ENCODE measurements at regions not wholly inside any gene's neighbourhood (a gene's known extent, or its start where the extent isn't known, plus 50 kb on each side); places are given as distances from the start of the nearest gene placed in this dataset.

DNA sequence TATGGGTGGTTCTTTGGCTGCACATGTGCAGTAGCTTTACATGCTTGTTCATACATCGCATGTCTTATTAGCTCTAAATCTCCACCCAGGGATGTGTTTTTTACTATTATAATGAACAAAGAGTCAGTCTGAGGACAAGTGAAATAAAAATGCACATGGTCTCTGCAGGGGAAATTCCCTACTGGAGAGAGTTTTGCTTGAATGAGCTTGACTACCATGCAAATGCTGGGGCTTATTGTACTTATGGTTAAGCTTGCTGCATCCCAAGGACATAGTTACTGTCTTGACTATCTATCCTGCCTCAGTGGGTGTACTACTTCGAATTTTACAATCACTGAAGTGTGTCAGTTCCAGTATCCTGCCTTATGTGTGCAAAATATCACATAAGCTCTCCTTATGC, 362.7 kb downstream of the TDRD15 start:
- no peak for DNase-seq (ENCODE audit: low read depth in 4 of 4, low spot score in 1 of 4)

DNA sequence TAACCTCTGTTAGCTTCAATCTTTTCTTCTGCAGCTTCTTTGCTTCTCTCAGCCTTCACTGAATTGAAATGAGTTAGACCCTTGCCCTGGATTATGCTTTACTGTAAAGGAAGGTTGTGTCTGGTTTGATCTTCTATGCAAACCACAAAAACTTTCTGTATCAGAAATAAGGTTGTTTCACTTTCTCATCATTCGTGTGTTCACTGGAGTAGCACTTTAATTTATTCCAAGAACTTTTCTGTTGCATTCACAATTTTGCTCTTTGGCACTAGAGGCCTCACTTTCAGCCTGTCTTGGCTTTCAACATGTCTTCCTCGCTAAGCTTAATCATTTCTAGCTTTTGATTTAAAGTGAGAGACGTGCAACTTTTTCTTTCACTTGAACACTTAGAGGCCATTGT, 365.3 kb downstream of the TDRD15 start:
- DNase-seq (ENCODE audit: low read depth in 4 of 4, low spot score in 1 of 4), result no peak

DNA sequence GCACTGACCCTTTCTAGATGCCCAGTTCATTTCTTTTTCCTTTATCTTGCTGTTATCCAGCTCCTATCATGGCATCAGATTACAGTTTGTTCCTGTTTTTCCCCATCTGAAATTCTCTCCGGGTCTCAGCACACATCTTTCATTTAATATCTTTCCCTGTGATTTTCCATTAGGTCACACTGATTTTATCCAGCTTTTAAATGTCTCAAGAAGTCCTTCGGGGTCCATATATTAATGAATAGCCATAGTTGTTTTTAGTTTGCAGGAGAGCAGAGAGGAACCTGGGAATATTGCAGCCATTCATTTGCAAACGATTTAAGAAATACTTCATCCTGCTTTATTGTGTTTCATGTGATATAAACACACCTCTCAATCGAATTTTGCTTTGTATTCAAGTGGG, 374.2 kb downstream of the TDRD15 start:
- DNase-seq (ENCODE audit: low read depth in 4 of 4, low spot score in 1 of 4), result no peak

DNA sequence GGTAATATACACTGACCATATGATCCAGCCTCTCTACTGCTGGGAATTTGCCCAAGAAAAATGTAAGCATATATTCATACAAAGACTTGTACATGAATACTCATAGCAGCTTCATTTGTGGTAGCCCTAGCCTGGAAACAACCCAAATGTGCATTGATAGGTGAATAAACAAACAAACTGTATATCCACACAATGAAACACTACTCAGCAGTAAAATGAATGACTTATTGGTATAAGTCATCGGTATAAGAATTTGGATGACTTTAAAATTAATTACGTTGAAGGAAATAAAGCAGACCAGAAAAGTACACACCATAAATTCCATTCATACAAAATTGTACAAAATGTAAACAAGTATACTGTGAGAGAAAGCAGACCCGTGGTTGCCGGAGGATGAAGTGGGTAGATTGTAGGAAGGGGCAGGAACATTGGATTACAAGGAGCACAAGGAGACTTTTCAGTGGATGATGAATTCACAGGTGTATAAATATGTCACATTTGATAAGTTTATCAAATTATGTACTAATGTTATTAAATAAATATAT, 376.7 kb downstream of the TDRD15 start:
- DNase-seq (ENCODE audit: low read depth in 4 of 4, low spot score in 1 of 4), result no peak

DNA sequence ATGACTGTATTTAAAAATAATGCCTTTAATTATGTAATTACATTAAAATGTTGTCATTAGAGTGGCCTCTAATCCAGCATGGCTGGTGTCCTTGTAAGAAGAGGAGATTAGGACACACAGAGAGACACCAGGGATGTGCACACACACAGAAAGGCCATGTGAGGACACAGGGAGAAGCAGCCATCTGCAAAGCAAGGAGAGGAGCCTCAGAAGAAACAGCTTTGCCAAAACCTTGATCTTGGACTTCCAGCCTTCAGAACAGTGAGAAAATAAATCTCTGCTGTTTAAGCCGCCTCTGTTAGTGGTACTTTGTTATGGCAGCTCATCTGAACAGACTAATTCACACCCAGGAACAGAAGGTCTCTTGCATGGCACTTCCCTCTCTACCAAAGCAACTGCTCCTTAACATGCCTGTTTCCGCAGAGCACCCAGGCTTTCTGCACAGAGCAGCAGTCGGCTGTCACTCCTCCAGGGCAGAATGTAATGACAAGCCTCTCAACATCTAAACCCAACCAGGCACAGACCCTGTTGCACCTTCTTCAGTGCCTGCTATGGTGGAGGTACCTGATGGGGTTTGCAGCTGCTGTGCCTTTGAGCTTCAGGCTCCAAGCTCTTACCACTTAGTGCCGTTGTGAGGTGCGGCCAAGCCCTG, 377.7 kb downstream of the TDRD15 start:
- no peak for DNase-seq (ENCODE audit: low read depth in 4 of 4, low spot score in 1 of 4)

DNA sequence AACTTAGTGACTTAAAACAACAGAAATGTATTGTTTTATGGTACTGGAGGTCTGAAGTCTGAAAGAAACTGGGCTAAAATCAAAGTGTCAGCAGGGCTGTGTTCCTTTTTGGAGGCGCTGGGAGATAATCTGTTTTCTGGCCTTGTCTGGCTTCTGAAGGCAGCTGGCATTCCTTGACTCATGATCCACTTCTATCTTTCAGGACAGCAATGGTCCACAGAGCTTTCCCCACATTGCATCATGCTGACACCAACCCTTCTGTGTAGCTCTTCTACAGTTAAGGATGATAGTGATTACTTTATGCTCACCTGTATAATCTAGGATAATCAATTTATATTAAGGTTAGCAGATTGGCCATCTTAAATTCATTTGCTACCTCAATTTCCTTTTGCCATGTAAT, 392.1 kb downstream of the TDRD15 start:
- no peak for DNase-seq (ENCODE audit: low read depth in 4 of 4, low spot score in 1 of 4)

DNA sequence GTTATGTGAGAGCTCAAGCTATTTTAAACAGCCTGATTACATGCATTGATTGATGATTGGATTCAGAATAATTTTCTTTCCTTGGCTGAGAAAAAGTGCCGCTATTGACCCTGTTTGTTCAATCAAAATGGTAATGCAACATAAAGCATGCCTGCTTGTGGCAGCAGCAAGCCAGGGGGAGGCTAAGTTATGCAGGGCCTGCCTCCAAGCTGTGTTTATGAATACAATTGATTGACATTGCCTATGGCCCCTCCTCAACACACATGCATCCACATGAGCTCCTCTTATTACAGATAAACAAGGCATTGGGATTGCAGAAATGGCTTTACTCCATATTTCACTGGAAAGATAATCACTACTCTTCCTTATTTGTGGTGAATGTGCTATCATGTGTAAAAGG, 395.6 kb downstream of the TDRD15 start:
- DNase-seq (ENCODE audit: low read depth in 4 of 4, low spot score in 1 of 4), result no peak

DNA sequence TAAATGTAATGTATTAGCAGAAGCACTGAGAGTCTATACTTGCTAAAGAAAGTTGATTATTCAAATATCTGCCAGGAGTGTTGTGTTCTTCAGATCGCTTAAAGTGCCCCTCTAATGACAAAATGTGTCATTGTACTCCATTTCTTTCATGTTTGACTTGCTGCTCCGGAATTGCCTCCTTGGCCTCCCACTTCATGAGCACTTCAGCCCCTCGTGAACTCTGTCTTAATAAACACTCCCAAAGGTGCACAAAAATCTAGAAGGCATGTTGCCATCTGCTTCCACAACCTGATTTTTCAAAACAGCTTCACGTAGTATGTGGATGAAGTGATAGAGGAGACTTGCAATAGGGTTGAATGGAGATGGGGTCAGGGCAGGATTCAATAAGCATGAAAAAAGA, 396.1 kb downstream of the TDRD15 start:
- no peak for DNase-seq (ENCODE audit: low read depth in 4 of 4, low spot score in 1 of 4)

DNA sequence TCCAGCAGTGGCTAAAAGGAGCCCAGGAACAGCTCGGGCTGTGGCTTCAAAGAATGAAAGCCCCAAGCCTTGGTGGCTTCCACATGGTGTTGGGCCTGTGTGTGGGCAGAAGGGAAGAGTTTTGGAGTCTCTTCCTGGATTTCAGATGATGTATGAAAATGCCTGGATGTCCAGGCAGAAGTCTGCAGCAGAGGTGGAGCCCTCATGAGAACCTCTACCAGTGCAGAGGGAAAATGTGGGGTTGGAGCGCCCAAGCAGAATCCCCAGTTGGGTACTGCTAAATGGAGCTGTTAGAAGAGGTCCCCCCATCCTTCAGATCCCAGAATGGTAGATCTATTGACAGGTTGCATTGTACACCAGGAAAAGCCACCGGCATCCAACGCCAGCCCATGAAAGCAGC, 412.1 kb downstream of the TDRD15 start:
- no peak for DNase-seq (ENCODE audit: low read depth in 4 of 4, low spot score in 1 of 4)

DNA sequence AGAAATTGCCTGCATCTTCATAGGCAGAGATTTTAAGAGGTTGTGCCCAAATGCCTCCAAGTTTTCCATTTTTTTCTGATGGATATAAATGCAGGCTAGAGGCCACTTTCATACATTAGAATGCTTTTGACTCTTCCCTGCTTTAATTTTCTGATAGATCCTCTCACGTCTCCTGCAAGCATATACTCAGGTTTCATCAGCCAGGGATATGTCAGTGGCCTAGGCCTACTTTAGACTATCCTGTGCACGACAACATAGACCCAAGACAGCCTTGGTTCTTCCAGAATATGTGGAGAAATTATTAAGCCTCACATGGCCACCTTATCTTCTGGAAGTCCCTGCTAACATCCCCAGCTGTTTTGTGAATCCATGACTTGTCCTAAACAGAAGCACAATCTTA, 415.9 kb downstream of the TDRD15 start:
- no peak for DNase-seq (ENCODE audit: low read depth in 4 of 4, low spot score in 1 of 4)

DNA sequence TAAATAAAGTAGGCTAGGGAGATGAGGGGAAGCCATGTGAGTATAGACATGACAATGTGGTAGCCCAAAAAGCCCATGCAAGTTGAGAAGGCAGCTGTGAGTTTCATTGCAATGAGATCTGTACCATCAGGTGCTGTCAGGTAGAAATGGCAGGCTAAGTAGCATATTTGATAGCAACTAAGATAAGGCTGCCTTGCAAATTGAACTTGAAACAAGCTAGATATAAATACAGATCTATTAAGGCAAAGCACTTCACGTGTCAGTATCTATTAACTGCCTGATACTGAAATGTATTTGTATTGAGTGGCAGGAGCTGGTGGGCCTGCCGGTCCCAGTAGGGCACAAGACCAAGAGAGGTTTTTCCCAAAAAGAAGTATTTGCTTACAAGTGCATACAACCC, 419.9 kb downstream of the TDRD15 start:
- no peak for DNase-seq (ENCODE audit: low read depth in 4 of 4, low spot score in 1 of 4)

DNA sequence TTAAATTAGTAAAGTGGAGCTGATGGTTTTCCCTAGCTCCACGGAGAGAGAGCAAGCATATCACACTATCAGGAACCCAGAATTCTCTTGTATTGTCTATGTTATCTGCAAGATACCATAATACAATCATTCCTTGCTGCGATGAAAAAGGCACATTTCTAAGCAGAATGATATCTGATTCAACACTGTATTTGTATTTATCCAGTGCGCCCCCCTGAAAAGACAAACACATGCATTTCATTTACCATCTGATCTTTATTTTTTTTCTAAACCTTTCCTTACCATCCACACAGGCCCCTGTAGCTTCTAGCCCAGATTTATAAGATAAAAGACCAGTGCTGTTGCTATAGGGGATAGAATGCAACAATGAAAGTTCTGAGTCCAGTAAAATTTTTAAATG, 420.6 kb downstream of the TDRD15 start:
- DNase-seq (ENCODE audit: low read depth in 4 of 4, low spot score in 1 of 4), result no peak

DNA sequence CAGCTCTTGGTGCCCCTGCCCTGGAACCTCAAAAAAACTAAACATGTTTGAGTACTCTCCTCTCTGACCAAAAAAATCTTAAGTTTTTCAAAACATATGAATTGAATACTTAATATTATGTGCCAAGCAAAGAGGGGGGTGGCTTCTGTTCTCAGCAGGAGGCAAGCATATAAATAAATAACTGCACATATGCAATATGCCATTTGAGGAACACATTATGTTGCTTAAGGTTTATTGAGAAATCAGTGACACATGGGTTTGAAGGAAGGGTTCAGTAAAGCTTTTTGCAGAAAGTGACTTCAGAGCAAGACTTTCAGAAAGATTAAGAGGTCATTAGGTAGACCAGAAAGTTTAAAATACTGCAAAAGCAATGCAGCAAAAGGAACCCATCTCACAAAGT, 429.2 kb downstream of the TDRD15 start:
- DNase-seq (ENCODE audit: low read depth in 4 of 4, low spot score in 1 of 4), result no peak

DNA sequence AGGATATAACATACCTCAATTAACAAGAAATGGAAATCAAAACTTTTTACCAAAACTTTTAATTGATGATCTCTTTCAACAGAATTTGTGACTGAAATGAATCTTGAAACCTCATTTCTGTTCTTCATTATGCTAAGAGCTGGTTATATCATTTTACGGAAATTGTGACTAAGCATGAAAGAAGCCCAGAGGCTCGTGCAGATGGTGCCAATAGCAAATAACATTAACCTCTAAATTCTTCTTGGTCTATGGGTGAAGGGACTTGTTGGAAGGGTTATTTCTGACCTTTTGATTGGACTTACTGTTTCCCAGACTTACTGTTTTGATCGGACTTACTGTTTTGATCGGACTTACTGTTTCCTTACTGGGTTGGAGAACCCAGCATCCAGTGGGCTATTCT, 435.6 kb downstream of the TDRD15 start:
- no peak for DNase-seq (ENCODE audit: low read depth in 4 of 4, low spot score in 1 of 4)

DNA sequence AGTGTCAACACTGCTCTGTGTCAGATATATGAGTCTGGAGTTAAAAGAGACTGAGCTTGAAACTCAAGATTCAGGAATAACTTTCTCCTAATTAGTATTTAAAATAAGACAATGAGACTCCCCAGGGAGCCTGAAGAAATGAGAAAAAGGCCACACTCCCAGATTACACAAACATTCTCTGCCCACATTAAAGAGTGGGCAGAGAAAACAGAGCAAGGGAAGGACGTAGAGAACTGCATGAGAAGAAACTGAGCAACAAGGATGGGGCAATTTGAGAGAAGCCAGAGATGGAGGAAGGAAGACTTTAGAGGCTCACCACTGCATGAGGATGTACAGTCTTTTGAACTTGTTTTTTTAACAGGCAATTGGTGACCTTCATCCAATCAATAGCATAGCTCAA, 438.2 kb downstream of the TDRD15 start:
- DNase-seq (ENCODE audit: low read depth in 4 of 4, low spot score in 1 of 4), result no peak

DNA sequence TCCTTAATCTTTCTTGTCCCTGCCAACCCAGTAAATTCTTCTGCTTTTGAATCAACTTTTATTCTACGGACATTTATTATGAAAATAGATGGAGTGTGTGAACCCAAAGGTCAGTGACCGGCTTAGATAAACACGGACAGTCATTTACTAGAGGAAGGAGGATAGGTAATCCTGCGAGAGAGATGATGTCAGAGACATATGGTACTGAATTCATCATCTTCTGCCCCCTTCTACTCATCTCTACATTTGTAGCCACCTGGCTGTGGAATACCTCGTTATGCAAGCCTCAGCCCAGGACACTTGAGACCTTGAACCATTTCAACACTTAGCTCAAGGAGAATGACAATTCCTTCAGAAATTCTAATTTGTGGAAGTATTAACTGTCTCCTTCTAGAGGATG, 443.6 kb downstream of the TDRD15 start:
- no peak for DNase-seq (ENCODE audit: low read depth in 4 of 4, low spot score in 1 of 4)

DNA sequence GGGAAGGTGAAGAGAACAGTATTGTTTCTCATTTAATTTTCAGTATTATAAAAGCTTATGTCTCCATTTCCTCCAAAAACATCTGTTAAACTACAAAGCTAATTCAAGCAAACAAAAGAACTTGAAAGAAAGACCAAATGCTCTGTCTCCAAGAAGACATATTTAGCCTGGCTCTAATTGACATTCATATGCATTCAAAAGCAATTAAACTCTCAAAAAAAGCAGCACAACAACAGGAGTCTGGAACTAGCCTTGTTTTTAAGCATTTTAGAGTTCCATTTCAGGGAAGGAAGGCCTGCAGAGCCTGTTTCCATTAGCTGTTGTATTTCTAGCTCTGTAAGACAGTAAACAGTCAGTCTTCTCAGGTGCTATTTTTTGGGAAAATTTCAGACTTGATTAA, 447.9 kb downstream of the TDRD15 start:
- DNase-seq (ENCODE audit: low read depth in 4 of 4, low spot score in 1 of 4), result no peak

DNA sequence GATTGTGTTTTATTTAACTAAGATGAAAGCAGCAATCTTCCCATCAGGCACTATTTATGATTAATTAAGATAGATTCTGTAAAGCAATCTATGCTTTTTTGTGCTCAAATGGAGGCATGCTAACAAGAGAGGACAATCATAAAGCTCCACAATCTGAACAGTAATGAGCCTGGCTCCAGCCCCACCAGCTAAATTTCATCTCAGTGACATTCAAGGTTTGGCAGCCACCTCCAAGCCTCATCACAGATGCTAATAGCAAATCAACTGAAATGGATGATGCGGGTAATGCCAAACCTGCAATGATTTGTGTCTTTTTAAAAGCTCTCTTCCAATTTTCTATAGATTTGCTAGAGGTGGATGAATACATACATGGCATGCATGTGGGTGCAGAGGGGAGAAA, 456.6 kb downstream of the TDRD15 start:
- no peak for DNase-seq (ENCODE audit: low read depth in 4 of 4, low spot score in 1 of 4)

DNA sequence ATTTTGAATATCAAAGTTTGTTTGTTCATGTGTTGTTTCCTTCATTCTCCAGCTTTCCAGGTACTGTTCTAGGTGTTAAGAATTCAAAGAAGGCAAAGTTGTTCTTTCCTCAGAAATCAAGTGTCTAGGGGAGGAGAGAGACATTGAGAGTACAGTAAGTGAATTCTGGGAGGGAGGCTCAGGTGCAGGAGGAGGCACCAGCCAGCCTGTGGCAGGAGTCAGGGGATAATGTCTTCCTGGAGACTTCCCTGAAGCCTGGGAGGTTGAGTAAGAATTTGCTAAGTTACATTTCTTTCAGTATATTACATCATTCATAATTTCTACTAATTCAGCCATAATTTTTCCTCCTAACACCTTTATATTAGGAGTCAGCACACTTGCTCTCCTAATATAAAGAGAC, 462.1 kb downstream of the TDRD15 start:
- no peak for DNase-seq (ENCODE audit: low read depth in 4 of 4, low spot score in 1 of 4)

DNA sequence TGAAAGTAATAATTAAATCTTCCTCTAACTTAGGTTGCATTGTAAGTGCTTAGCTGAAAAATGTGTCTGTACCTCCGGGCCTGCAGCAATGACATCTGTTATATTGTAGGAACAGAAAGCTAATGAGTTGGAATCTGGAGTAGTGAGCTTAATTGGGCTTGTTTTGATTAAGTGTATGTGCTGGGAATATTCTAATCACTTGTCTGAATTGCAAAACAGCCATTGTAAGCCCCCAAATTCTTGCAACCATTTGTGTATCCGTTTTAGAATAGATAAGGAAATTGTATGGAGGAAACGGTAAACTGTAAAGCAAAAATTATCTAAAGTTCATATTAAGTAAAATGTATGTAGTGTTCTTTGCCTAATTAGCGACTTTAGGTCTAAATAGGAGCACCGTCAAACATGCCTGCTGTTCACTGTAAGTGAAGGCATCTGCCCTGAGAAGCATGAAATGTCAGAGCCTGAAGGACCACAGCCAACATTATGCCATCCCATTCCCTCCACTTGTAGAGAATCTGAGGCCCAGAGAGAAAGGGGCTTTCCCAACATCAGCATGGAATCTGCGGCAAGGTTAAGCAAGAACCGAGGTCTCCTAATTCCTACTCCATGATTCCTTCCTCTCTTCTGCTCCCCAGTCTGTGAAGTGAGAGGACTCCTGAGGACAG, 466.4 kb downstream of the TDRD15 start:
- DNase-seq (ENCODE audit: low read depth in 4 of 4, low spot score in 1 of 4), result no peak

DNA sequence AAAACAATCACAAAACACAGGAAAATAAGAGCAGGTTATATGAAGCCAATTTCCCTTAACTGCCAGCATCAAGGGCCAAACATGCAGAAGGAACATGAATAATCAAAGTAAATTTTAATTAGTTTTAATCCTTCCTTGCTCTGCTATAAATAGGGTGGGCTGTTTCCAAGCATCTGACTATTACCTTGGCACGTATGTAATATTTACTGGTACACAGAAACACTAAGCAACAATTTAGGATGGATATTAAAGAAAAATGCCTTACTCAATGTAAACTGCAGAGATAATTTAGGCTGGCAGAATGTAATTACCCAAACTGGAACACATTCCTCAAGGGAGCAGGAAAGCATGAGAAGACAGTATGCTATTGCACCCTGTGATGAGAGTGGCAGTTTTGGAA, 468.2 kb downstream of the TDRD15 start:
- no peak for DNase-seq (ENCODE audit: low read depth in 4 of 4, low spot score in 1 of 4)

DNA sequence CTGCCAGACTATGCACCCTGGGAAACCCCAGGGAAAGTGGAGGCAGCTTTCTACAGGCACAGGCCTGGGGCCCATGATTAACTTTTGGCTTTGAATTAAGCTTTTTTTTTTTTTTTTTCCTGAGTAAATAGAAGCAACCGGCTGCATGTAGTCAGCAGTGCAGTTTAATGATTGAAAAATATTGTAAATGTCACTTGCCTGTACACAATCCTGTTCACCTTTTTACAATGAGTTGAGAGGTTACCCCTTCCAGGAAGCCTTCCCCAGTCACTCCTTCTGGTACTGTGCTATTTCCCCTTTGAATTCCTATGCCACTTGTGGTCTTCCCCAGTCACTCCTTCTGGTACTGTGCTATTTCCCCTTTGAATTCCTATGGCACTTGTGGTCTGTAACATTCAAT, 475.6 kb downstream of the TDRD15 start:
- DNase-seq (ENCODE audit: low read depth in 4 of 4, low spot score in 1 of 4), result no peak

DNA sequence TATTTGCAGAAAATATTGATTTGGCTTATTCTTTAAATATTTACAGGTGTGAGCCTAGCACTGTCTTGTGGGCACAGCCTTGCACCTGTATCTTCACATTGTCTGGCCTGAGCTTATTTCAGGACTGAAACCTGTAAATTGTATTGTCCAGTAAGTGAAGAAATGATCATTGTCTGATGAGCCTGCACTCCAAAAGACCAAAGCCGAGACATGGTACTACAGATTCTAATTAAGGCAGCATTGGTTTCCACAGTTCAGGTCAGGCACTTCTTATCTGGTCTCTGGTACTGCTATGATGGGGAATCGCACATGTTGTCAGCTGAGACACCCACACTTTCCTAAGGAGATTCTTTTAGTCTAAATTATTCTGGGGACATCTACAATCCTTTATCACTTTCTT, 479.0 kb downstream of the TDRD15 start:
- no peak for DNase-seq (ENCODE audit: low read depth in 4 of 4, low spot score in 1 of 4)
